ENCODE measurements at regions not wholly inside any gene's neighbourhood (a gene's known extent, or its start where the extent isn't known, plus 50 kb on each side); places are given as distances from the start of the nearest gene placed in this dataset.

DNA sequence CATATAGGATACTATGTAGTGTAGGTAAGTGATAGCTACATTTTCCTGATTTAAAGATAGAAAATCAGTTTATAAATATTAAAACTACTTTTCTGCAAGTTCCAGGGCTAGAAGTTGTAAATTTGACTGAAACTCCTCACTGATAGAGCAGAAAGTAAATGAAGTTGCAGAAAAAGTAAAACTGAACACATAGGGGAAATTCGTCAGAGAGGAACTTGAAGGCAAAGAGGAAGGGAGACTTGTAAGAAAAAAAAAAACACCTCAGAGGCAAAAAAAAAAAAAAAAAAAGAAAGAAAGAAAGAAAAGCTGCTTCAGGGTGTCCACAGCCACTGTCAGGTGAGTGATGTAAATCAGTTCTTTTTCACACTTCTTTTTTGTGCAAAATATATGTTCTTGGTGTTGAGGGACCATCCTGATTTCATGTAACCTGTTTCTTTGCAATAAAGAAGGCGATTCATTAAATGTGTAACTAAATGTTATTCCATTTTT, 336.2 kb upstream of the ZNF462 start:
- DNase-seq (ENCODE audit: low spot score), result peak; percentile 32

DNA sequence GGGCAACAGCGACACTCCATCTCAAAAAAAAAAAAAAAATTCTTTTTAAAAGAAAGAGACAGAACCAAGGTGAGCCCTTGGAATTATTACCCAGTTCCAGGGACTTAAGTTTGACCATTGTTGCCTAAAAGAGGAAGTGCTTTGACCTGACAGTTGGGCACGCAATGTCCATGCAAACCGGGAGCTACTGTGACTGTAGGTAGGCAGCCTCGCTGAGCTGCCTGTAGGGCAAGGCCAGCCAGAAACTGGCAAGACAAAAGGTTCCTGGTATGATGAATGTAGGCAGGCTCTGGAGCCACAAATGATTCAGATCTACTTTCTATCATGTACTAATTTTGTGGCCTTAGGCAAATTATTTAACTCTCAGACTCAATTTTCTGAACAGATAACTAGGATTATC, 334.8 kb upstream of the ZNF462 start:
- peak; percentile 5 for DNase-seq (ENCODE audit: low spot score)

DNA sequence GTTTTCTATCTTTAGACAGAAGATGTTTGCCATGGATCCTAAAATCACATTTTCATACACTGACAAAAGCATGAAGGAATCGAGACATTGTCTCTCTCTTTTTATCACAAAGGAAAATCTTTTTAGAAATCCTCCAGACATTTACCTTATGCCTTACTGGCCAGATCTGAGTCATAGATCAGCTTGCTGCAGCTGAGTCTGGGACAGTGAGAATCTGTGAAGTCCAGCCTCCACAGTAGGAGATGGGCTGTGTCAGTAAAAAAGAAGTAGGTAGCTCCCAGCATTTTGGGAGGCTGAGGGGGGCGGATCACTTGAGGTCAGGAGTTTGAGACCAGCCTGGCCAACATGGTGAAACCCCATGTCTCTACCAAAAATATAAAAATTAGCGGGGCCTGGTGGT, 333.4 kb upstream of the ZNF462 start:
- DNase-seq (ENCODE audit: low spot score), result no peak

DNA sequence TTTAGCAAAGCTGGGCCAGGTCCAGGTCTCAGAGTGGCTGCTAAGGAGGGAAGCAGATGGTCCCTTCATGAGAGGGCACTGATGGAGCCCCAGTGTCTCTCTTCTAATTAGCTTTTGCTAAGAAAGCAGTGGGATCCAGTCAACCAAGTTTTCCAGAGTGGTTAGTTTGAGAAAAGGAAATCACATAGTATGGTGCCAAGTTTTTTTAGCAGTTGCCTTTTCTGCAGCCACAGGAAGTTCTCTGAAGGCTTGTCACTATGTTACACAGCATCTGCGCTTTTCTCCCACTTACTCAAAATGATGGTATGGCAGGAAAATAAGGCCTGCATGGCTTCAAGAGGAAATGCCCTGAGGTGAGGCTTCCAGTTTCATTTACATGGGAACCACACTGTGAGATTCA, 331.5 kb upstream of the ZNF462 start:
- peak; percentile 23 for DNase-seq (ENCODE audit: low spot score)

DNA sequence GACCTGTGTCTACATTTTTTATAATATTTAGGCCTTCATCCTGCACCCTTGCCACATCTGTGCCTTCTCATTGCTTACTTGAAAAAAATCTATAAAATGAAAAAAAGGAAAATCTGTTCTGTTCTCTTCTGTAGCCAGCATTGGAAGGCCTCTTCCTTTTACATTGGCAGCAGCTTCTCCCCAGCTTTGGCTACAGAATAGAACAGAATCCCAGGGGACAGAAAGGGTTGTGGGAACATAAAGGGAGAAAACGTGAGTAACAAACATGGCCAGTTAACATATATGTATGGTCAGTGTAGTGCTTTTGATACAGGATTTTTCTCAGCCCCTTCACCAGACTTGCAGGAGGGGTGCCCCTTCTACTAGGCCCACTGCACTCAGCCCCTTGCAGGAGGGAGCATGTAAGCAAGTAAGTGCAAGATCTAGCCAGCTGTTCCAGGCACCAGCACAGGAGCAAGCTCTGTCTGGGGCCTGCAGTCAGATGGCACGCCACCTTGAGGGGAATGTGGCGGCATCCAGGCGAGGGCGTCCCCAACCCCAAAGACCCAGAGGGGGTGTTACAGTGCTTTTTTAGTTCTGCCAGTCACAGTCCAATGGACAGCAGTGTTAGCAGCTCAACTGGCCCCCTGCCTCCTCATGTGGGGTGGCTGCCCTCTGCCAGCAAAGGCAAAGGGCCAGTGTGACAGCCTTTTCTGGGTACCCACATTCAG, 330.5 kb upstream of the ZNF462 start:
- DNase-seq (ENCODE audit: low spot score), result no peak

DNA sequence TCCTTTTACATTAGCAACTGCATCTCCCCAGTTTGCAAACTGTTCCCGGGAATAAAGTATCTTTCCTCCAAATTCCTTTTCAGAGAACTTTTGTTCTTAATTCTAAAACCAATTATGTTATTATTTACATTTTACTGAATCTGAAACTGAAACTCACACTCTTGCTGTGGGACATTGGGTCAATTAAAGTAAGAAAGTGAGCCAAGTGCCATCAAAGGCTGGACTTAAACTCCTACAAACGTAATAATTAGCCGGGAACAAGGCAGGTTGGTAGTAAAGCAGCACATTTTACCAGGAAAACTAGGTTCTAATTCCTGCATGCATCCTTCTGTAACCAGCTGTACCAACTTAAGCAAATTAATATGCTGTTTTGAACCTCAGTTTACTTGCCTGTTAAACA, 328.2 kb upstream of the ZNF462 start:
- DNase-seq (ENCODE audit: low spot score), result no peak

DNA sequence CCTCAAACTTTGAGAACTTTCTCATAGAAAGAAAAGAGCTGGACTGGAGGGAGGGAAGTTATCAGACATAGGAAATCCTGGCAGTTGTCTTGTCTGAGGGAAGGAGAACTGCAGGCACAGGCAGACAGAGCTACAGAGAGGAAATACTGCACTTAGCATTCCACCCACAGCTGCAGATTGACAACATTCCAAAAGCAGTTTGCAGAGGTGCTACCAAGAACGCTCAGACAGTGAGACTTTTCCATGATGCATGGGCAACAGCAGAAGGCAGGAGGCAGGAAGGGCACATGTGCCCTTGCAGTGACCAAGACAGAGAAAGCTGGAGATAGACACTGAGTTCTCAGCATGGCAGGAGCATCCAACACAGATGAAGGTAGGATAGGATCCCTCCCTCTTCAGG, 327.5 kb upstream of the ZNF462 start:
- peak; percentile 8 for DNase-seq (ENCODE audit: low spot score)

DNA sequence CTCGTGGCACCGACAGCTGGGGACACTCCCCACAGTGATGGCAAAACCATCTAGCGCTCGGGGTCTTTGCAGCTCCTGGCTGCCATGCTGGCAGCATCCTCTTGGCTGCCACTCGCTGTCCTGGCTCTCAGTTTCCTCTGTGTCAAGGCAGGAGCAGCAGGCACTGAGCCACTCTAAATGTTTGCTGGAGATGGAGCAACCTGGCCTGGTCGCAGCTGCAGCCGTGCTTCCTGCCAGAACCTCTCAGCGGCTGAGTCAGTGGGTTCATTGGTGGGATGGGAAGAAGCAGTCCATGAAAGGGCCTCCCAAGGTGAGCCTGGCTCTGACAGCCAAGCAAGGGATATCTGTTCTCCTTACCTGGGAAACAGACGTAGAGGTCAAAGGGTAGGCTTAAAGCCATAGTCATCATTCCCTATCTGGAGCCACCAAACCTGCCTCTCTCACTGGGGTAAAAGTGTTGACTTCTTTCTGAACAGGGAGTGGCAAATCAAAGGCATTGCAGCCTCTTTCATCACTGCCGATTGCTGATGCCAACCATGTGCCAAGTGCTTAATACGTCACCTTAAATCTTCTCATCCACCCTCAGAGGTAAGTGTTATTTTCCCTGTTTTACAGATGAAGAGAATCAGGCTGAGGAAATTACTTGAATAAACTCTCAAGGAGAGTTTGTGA, 304.8 kb upstream of the ZNF462 start:
- DNase-seq (ENCODE audit: low spot score), result no peak

DNA sequence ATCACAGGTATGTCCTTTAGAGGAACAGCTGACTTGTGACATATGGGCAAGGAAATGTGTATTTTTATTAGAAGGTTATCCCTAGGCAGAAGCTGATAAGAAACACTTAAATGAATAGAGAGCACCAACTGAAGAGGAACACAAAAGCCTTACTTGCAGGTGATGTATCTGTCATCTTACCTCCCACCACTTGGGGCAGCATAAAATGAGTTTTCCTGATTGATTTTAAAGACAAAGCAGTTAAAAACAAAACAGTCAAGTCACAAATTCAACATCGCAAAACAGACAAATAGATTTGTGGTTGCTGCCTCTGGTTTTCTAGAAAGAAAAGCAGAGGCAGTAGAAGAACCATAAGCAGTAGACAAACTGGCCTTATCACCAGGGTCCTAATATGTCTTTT, 302.4 kb upstream of the ZNF462 start:
- DNase-seq (ENCODE audit: low spot score), result no peak

DNA sequence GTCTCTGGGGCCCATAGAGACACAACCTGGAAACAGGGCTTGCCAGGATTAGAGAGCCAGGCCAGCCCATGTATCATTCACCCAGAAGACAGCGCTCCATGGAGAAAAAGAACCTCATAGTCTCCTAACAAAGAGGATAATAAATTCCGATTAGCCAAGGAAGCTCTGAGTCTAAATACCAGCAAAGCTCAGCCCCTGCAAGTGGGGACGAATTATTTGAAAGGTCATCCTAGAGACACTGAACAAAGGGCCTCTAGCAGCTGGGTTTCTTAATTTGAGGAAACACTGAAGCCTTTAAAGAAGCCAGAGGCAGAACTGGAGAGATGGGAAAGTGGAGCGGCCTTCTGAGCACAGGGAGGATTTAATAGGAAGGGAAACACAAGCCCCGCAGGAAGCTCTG, 287.1 kb upstream of the ZNF462 start:
- DNase-seq (ENCODE audit: low spot score), result peak; percentile 19

DNA sequence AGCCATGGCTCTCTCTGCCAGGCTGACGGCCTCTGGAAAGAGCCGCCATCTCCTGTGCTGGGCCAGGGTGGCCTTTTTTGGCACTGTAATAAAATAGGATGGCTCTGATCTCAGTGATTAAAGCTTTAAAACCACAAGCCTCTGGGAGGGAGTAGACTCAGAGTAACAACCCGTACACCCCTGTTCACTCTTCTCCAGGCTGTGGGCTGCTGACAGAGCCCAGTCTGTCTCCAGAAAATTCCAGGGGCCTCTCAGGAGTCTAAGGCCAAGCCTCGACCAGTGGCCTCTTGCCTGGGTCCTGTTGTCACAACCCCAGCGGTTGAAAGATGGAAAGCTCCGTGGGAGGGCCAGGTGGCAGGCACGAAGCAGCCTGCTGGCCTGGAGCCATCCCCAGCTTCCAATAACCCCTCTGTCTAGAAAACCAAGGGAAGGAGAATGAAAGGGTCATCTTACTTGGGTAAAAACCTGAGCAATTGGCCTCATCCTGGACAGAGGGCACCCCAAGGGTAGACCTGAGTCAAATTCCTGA, 286.7 kb upstream of the ZNF462 start:
- DNase-seq (ENCODE audit: low spot score), result no peak

DNA sequence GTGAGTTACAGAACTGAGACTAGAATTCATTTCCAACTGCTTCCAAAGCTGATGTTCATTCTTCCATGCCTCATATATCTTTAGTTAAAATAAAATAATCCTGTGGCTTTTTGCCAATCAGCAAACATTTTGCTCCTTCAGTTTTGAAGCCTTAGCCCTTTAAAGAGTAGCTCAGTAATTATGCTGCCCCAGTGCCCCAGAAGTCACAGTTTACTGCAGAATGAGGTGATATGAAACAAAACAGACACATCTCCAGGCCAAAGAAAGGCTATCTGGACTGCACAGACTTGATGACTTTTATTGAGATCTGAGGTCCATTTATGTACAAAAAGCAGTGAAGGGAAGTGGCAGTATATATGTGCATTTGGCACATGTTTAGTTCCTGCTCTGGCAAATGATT, 285.8 kb upstream of the ZNF462 start:
- no peak for DNase-seq (ENCODE audit: low spot score)

DNA sequence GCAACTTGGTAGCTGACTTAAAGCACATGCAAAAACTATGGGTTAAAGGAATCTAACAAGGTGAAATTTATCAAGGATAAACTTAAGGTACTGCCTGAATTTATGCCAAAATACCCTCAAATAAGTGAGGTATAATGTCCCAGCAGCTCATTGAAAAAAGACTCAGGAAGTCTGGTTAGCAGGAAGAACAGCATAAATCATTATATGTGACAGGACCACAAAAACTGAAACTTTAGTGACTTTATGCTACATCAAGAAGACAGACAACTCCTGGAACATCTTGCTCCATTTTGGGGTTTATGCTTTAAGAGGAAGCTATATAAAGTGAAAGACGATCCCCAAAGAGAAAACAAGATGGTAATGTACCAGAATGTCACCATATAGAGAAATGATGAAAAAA, 282.4 kb upstream of the ZNF462 start:
- DNase-seq (ENCODE audit: low spot score), result no peak

DNA sequence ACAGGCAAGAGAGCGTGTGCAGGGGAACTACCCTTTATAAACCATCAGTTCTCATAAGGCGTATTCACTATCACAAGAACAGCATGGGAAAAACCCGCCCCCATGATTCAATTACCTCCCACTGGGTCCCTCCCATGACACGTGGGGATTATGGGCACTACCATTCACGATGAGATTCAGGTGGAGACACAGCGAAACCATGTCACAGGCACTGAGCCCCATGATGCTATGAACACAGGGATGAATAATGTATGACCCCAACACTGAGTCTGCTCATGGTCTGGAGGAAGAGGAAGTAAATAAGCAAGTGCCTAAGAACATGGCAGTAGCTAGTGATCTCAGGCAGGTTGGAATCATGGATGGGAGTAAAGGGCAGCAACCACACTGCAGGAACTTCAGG, 281.0 kb upstream of the ZNF462 start:
- DNase-seq (ENCODE audit: low spot score), result no peak

DNA sequence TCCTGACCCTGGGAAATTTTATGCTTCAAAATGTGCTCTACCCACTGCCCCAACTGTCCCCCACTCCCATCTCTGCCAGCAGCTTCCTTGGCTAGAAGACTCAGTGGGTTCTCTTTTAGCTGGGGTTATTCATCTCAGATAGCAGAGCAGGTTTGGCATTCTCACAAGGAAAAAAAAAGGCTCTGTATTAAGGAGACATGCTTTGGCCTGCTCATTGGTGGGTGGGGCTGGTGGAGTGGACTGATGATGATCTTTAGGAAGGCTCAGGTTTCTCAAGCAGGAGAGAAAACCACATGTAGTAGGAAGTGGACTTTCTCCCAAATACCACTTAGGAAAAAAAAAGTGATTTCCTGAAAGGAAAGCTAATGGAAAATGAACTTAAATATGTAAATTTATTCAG, 279.2 kb upstream of the ZNF462 start:
- no peak for DNase-seq (ENCODE audit: low spot score)

DNA sequence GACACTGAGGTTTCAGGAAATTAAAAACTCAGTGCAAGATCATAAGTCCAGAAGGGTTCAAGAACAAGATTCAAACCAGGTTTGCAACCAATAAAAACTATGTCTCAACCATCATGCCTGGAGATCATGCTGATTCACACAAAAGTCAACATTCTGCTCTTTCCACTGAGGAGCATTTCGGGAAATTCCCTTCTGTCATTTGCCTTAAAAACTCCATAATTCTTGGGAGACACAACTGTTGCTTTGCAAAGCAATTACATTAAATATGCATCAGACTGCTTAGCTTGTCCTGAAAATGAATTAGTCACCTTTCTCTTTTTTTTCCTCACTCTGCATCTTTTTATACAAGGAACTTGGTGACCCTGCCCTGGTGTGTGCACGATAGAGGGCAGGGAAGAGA, 275.9 kb upstream of the ZNF462 start:
- no peak for DNase-seq (ENCODE audit: low spot score)

DNA sequence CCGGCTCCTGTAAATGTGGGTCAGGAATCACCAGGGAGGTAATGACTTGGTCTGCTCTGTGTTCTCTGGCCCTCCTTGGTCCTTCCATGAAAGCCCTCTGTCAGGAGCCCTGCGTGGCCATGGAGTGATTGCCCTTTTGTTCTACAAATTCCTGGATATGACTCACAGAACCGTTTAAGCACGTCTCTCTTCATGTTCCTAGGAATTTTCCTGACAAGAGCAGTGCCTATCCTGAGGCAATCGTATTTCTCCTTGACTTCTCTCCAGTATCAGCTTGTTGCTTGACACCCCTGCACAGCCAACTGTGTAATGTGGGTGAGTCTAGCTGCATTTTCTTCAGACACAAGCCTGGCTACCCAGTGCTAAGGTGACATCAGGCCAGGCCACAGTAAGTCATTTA, 274.3 kb upstream of the ZNF462 start:
- DNase-seq (ENCODE audit: low spot score), result no peak

DNA sequence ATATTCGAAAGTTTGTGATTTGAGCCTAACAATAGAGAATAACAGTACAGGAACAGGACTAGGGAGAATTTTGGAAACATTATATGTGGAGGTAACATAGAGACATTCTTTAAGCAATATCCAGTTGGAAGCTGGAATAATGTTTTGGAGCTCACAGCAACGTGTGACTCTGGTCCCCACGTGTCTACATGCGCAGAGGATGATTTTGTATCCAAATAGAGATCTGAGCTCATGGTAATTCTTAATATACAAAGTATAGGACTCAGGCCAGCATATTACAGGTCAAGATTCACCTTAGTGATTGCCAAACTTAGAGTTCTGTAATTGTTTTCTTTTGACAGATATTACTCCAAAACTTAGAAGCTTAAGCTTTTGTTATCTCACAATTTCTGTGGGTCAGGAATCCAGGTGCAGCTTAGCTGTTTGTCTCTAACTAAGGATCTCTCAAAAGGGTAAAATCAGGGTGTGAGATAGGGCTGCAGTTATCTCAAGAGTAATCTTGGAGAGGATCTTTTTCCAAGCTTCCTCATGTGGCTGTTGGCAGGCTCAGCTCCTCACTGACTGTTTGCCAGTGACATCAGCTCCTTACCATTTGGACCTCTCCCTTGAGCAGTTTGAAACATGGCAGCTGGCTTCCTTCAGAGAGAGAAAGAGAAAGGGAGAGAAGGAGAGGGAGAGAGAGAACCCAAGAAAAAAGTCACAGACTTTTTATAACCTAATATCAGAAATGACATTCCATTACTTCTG, 272.0 kb upstream of the ZNF462 start:
- no peak for DNase-seq (ENCODE audit: low spot score)

DNA sequence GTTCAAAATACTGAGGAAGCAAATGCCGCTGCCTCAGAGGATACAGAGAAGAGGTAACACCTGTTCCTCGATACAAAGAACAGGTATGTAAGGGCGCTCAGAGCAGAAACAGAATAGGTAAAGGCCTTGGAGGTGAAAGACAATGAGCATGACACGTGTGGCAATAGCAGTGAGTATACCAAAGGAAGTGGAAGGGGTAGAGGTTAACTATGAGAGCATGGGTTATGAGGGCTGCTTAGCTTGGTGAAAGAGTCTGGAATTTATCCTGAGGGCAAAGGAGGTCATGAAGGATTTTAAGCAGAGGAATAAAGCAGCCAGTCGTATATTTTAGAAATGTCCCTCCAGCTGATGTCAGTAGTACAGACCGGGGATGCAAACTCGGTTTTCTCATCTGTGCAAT, 269.8 kb upstream of the ZNF462 start:
- DNase-seq (ENCODE audit: low spot score), result no peak

DNA sequence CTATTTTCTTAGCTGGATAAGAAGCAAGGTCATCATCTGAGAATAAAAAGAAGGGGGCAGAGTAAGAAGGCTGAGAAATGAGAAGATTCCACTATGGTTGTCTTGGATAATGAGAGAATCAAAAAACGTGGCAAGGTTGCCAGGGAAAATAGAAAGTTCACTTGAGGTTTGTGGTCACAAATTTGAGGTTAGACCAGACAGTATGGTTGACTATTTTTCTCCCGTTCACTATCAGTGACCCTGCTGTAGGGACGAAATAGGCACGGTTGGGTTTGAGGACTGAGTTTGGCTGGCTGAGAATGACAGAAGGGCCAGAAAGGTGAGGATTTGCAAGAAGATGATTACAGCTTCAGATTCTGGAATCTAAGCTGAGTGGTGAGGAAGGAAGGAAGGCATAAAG, 266.0 kb upstream of the ZNF462 start:
- DNase-seq (ENCODE audit: low spot score), result no peak

DNA sequence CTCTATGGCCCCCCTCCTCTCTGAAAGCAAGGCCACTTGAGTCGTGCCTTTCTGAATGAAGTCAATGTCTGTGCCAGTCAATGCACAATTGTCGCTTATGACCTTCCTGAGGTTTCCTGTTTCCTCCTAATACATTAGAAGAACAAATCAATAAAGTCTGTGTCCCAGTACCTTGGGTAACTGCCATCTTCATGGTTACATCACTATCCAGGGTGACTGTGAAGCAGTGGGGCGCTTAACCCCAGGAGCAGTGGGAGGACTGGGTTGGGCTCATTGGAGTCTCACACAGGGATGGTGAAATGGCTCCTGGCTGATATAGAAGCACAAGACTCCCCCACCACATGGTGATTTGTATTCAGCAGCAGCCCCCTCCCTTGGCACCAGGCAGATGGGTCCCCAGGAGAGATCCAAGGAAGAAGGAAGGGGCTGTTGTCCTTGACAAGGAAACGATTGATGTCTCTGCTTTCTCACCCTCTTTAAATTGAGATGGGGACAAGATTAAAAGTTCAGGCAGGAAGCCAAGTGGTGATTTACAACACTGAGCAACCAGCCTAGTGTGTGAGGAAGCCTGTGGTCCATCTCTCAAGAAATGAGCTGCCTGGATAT, 261.9 kb upstream of the ZNF462 start:
- DNase-seq (ENCODE audit: low spot score), result peak; percentile 20

DNA sequence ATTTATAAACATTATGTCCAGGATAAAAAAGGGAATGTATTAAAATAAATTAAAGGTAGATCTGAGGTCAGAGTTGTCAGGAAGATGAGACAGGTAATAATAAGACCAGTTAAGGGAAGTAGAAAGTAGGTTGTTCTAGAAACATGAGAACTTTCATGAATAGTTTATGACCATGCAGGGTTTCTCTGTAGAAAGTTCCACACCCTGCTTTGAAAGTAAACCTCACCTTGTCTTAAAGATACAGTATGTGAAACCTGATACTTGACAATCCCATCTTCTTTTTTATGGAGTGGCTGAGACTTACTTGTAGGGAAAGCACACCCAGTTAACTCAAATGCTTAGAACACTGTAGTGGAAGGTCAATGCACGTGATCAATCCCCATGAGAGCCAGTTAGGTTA, 260.6 kb upstream of the ZNF462 start:
- no peak for DNase-seq (ENCODE audit: low spot score)

Data from pons (tissue), 1 donor.